Activated naive CD4-positive, alpha-beta T cell treated with anti-CD3 and anti-CD28 coated beads, Interleukin-2, amount 50 U/mL, for 24 hours (primary cell): ENCODE measurements at regions not wholly inside any gene's neighbourhood (a gene's known extent, or its start where the extent isn't known, plus 50 kb on each side); places are given as distances from the start of the nearest gene placed in this dataset.

ENCODE experiments used
- H3K27ac Mint-ChIP-seq: one replicate; pipeline ENCODE4 v1.8.0; 2021; ENCODE audit warnings: mild to moderate bottlenecking, mixed read lengths
- H3K27me3 Mint-ChIP-seq: one replicate; pipeline ENCODE4 v1.8.0; 2021; ENCODE audit warnings: mixed read lengths
- H3K36me3 Mint-ChIP-seq: one replicate; pipeline ENCODE4 v1.8.0; 2021; ENCODE audit warnings: mixed read lengths
- H3K4me1 Mint-ChIP-seq: one replicate; pipeline ENCODE4 v1.8.0; 2021; ENCODE audit warnings: mixed read lengths
- H3K4me3 Mint-ChIP-seq: one replicate; pipeline ENCODE4 v1.8.0; 2021; ENCODE audit warnings: mild to moderate bottlenecking, mixed read lengths
- H3K9me3 Mint-ChIP-seq: one replicate; pipeline ENCODE4 v1.8.0; 2021; ENCODE audit warnings: mixed read lengths

- H3K4me1 Mint-ChIP-seq = no peaks in the 10 kb centered on the region
- no peaks in the 10 kb centered on the region for H3K9me3 Mint-ChIP-seq
Observed at GRCh38 chr17:33486135-33486885, 193.2 kb upstream of the ASIC2 start.

GRCh38 chr17:33487187-33487879 is 194.2 kb upstream of the ASIC2 start:
- Mint-ChIP-seq H3K9me3 (no peaks in the 10 kb centered on the region), H3K4me1 (no peaks in the 10 kb centered on the region)

More at GRCh38 chr17:33486135-33486885, 193.2 kb upstream of the ASIC2 start:
- H3K36me3 Mint-ChIP-seq = no peaks in the 10 kb centered on the region
- H3K4me3 Mint-ChIP-seq = no peak overlapping the region
- H3K27me3 Mint-ChIP-seq = no peaks in the 10 kb centered on the region
- no peak overlapping the region for H3K27ac Mint-ChIP-seq

GRCh38 chr17:33491871-33492481 is 198.9 kb upstream of the ASIC2 start:
- H3K4me3 Mint-ChIP-seq = no peak overlapping the region
- H3K4me1 Mint-ChIP-seq = no peaks in the 10 kb centered on the region
- no peak overlapping the region for H3K27ac Mint-ChIP-seq
- no peaks in the 10 kb centered on the region for H3K36me3 Mint-ChIP-seq
- no peaks in the 10 kb centered on the region for H3K9me3 Mint-ChIP-seq
- no peaks in the 10 kb centered on the region for H3K27me3 Mint-ChIP-seq

More at GRCh38 chr17:33487187-33487879, 194.2 kb upstream of the ASIC2 start:
- H3K36me3 Mint-ChIP-seq = no peaks in the 10 kb centered on the region
- H3K27me3 Mint-ChIP-seq = no peaks in the 10 kb centered on the region
- no peak overlapping the region for H3K4me3 Mint-ChIP-seq
- no peak overlapping the region for H3K27ac Mint-ChIP-seq

- no peak overlapping the region for H3K4me3 Mint-ChIP-seq
- no peaks in the 10 kb centered on the region for H3K36me3 Mint-ChIP-seq
- H3K9me3 Mint-ChIP-seq = no peaks in the 10 kb centered on the region
- no peaks in the 10 kb centered on the region for H3K4me1 Mint-ChIP-seq
- no peaks in the 10 kb centered on the region for H3K27me3 Mint-ChIP-seq
- no peak overlapping the region for H3K27ac Mint-ChIP-seq
Observed at GRCh38 chr17:33492731-33493265, 199.7 kb upstream of the ASIC2 start.

GRCh38 chr17:33493566-33493965 is 200.5 kb upstream of the ASIC2 start:
- Mint-ChIP-seq H3K4me3 (no peak overlapping the region), H3K36me3 (no peaks in the 10 kb centered on the region), H3K4me1 (no peaks in the 10 kb centered on the region), H3K9me3 (no peaks in the 10 kb centered on the region), H3K27me3 (no peaks in the 10 kb centered on the region), H3K27ac (no peak overlapping the region)

GRCh38 chr17:33494151-33494550 is 201.1 kb upstream of the ASIC2 start:
- Mint-ChIP-seq H3K27me3 (no peaks in the 10 kb centered on the region), H3K4me1 (no peaks in the 10 kb centered on the region), H3K9me3 (no peaks in the 10 kb centered on the region), H3K36me3 (no peaks in the 10 kb centered on the region), H3K4me3 (no peak overlapping the region), H3K27ac (no peak overlapping the region)

- Mint-ChIP-seq H3K27ac (no peak overlapping the region), H3K27me3 (no peaks in the 10 kb centered on the region), H3K4me3 (no peak overlapping the region), H3K4me1 (no peaks in the 10 kb centered on the region), H3K36me3 (no peaks in the 10 kb centered on the region), H3K9me3 (no peaks in the 10 kb centered on the region)
Observed at GRCh38 chr17:33497623-33498022, 204.5 kb upstream of the ASIC2 start.

- Mint-ChIP-seq H3K4me3 (no peak overlapping the region), H3K4me1 (no peaks in the 10 kb centered on the region), H3K27me3 (no peaks in the 10 kb centered on the region), H3K9me3 (no peaks in the 10 kb centered on the region), H3K27ac (no peak overlapping the region), H3K36me3 (no peaks in the 10 kb centered on the region)
Observed at GRCh38 chr17:33498069-33498468, 205.0 kb upstream of the ASIC2 start.

GRCh38 chr17:33499040-33499439 is 205.9 kb upstream of the ASIC2 start:
- no peak overlapping the region for H3K27ac Mint-ChIP-seq
- no peaks in the 10 kb centered on the region for H3K36me3 Mint-ChIP-seq
- H3K27me3 Mint-ChIP-seq = no peaks in the 10 kb centered on the region
- H3K9me3 Mint-ChIP-seq = no peaks in the 10 kb centered on the region
- H3K4me3 Mint-ChIP-seq = no peak overlapping the region
- H3K4me1 Mint-ChIP-seq = no peaks in the 10 kb centered on the region

- Mint-ChIP-seq H3K27me3 (peaks cover 2% of the 10 kb centered on the region), H3K27ac (no peak overlapping the region), H3K4me3 (no peak overlapping the region), H3K4me1 (no peaks in the 10 kb centered on the region), H3K9me3 (no peaks in the 10 kb centered on the region), H3K36me3 (no peaks in the 10 kb centered on the region)
Observed at GRCh38 chr17:33500151-33500550, 207.1 kb upstream of the ASIC2 start.

- Mint-ChIP-seq H3K27me3 (peaks cover 2% of the 10 kb centered on the region), H3K4me1 (no peaks in the 10 kb centered on the region), H3K9me3 (no peaks in the 10 kb centered on the region), H3K36me3 (no peaks in the 10 kb centered on the region), H3K4me3 (no peak overlapping the region), H3K27ac (no peak overlapping the region)
Observed at GRCh38 chr17:33501185-33501584, 208.1 kb upstream of the ASIC2 start.

GRCh38 chr17:33504571-33504970 is 211.5 kb upstream of the ASIC2 start:
- H3K4me1 Mint-ChIP-seq = no peaks in the 10 kb centered on the region
- H3K4me3 Mint-ChIP-seq = no peak overlapping the region
- no peak overlapping the region for H3K27ac Mint-ChIP-seq
- no peaks in the 10 kb centered on the region for H3K36me3 Mint-ChIP-seq
- peaks cover 5% of the 10 kb centered on the region for H3K27me3 Mint-ChIP-seq
- no peaks in the 10 kb centered on the region for H3K9me3 Mint-ChIP-seq

- peaks cover 3% of the 10 kb centered on the region for H3K4me1 Mint-ChIP-seq
- no peaks in the 10 kb centered on the region for H3K36me3 Mint-ChIP-seq
- H3K9me3 Mint-ChIP-seq = no peaks in the 10 kb centered on the region
- no peak overlapping the region for H3K4me3 Mint-ChIP-seq
- H3K27ac Mint-ChIP-seq = no peak overlapping the region
- peaks cover 5% of the 10 kb centered on the region for H3K27me3 Mint-ChIP-seq
Observed at GRCh38 chr17:33506889-33507650, 214.0 kb upstream of the ASIC2 start.

- H3K27me3 Mint-ChIP-seq = peaks cover 5% of the 10 kb centered on the region
- peaks cover 3% of the 10 kb centered on the region for H3K4me1 Mint-ChIP-seq
- H3K9me3 Mint-ChIP-seq = no peaks in the 10 kb centered on the region
- no peak overlapping the region for H3K4me3 Mint-ChIP-seq
- H3K27ac Mint-ChIP-seq = no peak overlapping the region
- H3K36me3 Mint-ChIP-seq = no peaks in the 10 kb centered on the region
Observed at GRCh38 chr17:33508215-33508614, 215.1 kb upstream of the ASIC2 start.

- Mint-ChIP-seq H3K27me3 (peaks cover 5% of the 10 kb centered on the region), H3K27ac (no peak overlapping the region), H3K4me3 (no peak overlapping the region), H3K9me3 (no peaks in the 10 kb centered on the region), H3K36me3 (no peaks in the 10 kb centered on the region), H3K4me1 (peaks cover 3% of the 10 kb centered on the region)
Observed at GRCh38 chr17:33509331-33509730, 216.2 kb upstream of the ASIC2 start.
